ENCODE measurements at regions not wholly inside any gene's neighbourhood (a gene's known extent, or its start where the extent isn't known, plus 50 kb on each side); places are given as distances from the start of the nearest gene placed in this dataset.

- Mint-ChIP-seq H3K36me3 (ENCODE audit: low read depth) (no peaks in the 10 kb centered on the region), H3K9me3 (ENCODE audit: insufficient read depth) (peaks cover 6% of the 10 kb centered on the region), H3K27me3 (ENCODE audit: low read depth) (no peaks in the 10 kb centered on the region), H3K4me3 (no peak overlapping the region), H3K4me1 (ENCODE audit: low read depth) (no peaks in the 10 kb centered on the region), H3K27ac (no peak overlapping the region)
- DNase-seq: no peak
- ChIA-PET POLR2A (no interaction called here), CTCF (no interaction called here)
- no peak for ATAC-seq
These were observed 66.4 kb upstream of the SORCS1 start for GRCh38 chr10:107230887-107231286.

DNA sequence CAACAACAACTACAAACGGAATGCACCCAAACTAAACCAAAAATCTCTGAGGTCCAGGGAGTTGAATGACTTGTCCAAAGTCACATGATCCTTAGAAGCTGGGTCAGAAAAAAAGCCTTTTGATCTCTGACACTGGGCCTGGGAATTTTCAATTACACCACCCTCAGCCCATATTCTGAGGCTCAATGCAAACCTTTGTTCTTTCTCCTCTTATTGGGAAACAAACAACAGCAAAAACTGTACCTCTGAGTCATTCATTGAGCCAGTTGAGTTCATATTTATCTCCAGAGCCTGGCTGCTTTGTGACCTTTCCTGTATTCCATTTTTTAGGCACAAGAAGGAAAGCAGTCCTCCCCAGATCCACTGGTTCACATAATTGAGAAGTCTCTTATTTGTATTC is 51.2 kb upstream of the SORCS1 start:
- no peaks in the 10 kb centered on the region for H3K4me1 Mint-ChIP-seq (ENCODE audit: low read depth)
- no peaks in the 10 kb centered on the region for H3K36me3 Mint-ChIP-seq (ENCODE audit: low read depth)
- peaks cover 11% of the 10 kb centered on the region for H3K9me3 Mint-ChIP-seq (ENCODE audit: insufficient read depth)
- CTCF ChIA-PET: no interaction called here
- H3K27me3 Mint-ChIP-seq (ENCODE audit: low read depth): no peaks in the 10 kb centered on the region
- no peak overlapping the region for H3K27ac Mint-ChIP-seq
- POLR2A ChIA-PET: no interaction called here
- no peak for DNase-seq
- no peak overlapping the region for H3K4me3 Mint-ChIP-seq
- no peak for ATAC-seq

Data from activated CD8-positive, alpha-beta T cell treated with anti-CD3 and anti-CD28 coated beads, Interleukin-2, amount 10 ng/mL, durations not matched to agents 7 days and 5 days (primary cell).